H9 (cell line): ENCODE measurements at regions not wholly inside any gene's neighbourhood (a gene's known extent, or its start where the extent isn't known, plus 50 kb on each side); places are given as distances from the start of the nearest gene placed in this dataset.

Source experiments
- DNase-seq: peaks from one replicate; pipeline ENCODE4 v3.0.0-alpha.2; 2017
- H2AFZ ChIP-seq: one replicate; pipeline ENCODE4 v1.6.1; 2013; ENCODE audit warnings: mild to moderate bottlenecking, low read length, control low read depth, moderate library complexity
- H2AK5ac ChIP-seq: 2 replicates; pipeline ENCODE4 v1.6.1; 2013; ENCODE audit warnings: low read length, control low read depth, mixed read lengths; ENCODE audit not compliant: insufficient read length
- H2BK120ac ChIP-seq: one replicate; pipeline ENCODE4 v1.6.1; 2013; ENCODE audit warnings: low read depth, mild to moderate bottlenecking, low read length, control low read depth, inconsistent platforms; ENCODE audit not compliant: poor library complexity, severe bottlenecking
- H2BK12ac ChIP-seq: 2 replicates; pipeline ENCODE4 v1.6.1; 2013; ENCODE audit warnings: low read length, control low read depth, mixed read lengths, low read depth; ENCODE audit not compliant: insufficient read length
- H2BK15ac ChIP-seq: 2 replicates; pipeline ENCODE4 v1.6.1; 2013; ENCODE audit warnings: low read depth, low read length, control low read depth
- H2BK20ac ChIP-seq: one replicate; pipeline ENCODE4 v1.6.1; 2013; ENCODE audit warnings: low read depth, mild to moderate bottlenecking, low read length, control low read depth, inconsistent platforms; ENCODE audit not compliant: poor library complexity, severe bottlenecking
- H2BK5ac ChIP-seq: 2 replicates; pipeline ENCODE4 v1.6.1; 2013; ENCODE audit warnings: low read length, control low read depth, mixed read lengths; ENCODE audit not compliant: insufficient read length
- H3K14ac ChIP-seq: 2 replicates; pipeline ENCODE4 v1.6.1; 2013; ENCODE audit warnings: low read length, control low read depth; ENCODE audit not compliant: insufficient read depth
- H3K18ac ChIP-seq: 2 replicates; pipeline ENCODE4 v1.6.1; 2013; ENCODE audit warnings: low read depth, mild to moderate bottlenecking, mixed read lengths, low read length, control low read depth; ENCODE audit not compliant: insufficient read length
- H3K23ac ChIP-seq: 2 replicates; pipeline ENCODE4 v1.6.1; 2013; ENCODE audit warnings: low read length, control low read depth, mixed read lengths, low read depth; ENCODE audit not compliant: insufficient read length
- H3K23me2 ChIP-seq: 2 replicates; pipeline ENCODE4 v1.6.1; 2013; ENCODE audit warnings: low read depth, mild to moderate bottlenecking, mixed read lengths, low read length, control low read depth; ENCODE audit not compliant: insufficient read length, poor library complexity, severe bottlenecking
- H3K27ac ChIP-seq: 2 replicates; pipeline ENCODE4 v1.5.1; 2013; ENCODE audit warnings: low read length, control low read depth, mixed read lengths, low read depth; ENCODE audit not compliant: insufficient read length
- H3K27me3 ChIP-seq: 2 replicates; pipeline ENCODE4 v1.6.1; 2013; ENCODE audit warnings: low read length, control low read depth, inconsistent platforms; ENCODE audit not compliant: insufficient read depth
- H3K4ac ChIP-seq: 2 replicates; pipeline ENCODE4 v1.6.1; 2013; ENCODE audit warnings: low read depth, mild to moderate bottlenecking, control low read depth, inconsistent platforms, low read length, moderate library complexity
- H3K4me1 ChIP-seq: 2 replicates; pipeline ENCODE4 v1.6.1; 2013; ENCODE audit warnings: low read length, control low read depth, inconsistent platforms; ENCODE audit not compliant: insufficient read depth
- H3K4me2 ChIP-seq: 2 replicates; pipeline ENCODE4 v1.6.1; 2013; ENCODE audit warnings: low read length, control low read depth, mixed read lengths; ENCODE audit not compliant: insufficient read length, insufficient read depth
- H3K56ac ChIP-seq: 2 replicates; pipeline ENCODE4 v1.6.1; 2013; ENCODE audit warnings: low read depth, mild to moderate bottlenecking, mixed read lengths, low read length, control low read depth; ENCODE audit not compliant: insufficient read length
- H3K79me1 ChIP-seq: 2 replicates; pipeline ENCODE4 v1.6.1; 2013; ENCODE audit warnings: low read depth, mild to moderate bottlenecking, moderate library complexity, low read length, control low read depth, inconsistent platforms; ENCODE audit not compliant: insufficient read depth, poor library complexity, severe bottlenecking
- H3K79me2 ChIP-seq: 2 replicates; pipeline ENCODE4 v1.6.1; 2013; ENCODE audit warnings: low read length, control low read depth, inconsistent platforms; ENCODE audit not compliant: insufficient read depth
- H3K9ac ChIP-seq: 2 replicates; pipeline ENCODE4 v1.6.1; 2013; ENCODE audit warnings: low read length, control low read depth, mixed read lengths; ENCODE audit not compliant: insufficient read length; ENCODE audit errors: extremely low read depth
- H3K9me3 ChIP-seq: one replicate; pipeline ENCODE4 v1.6.1; 2013; ENCODE audit warnings: low read depth, low read length, inconsistent platforms; ENCODE audit not compliant: control insufficient read depth
- H3T11ph ChIP-seq: one replicate; pipeline ENCODE4 v1.6.1; 2013; ENCODE audit warnings: mild to moderate bottlenecking, low read length, control low read depth, inconsistent platforms
- H4K20me1 ChIP-seq: one replicate; pipeline ENCODE4 v1.6.1; 2013; ENCODE audit not compliant: control insufficient read depth, insufficient read length, insufficient read depth
- H4K5ac ChIP-seq: 2 replicates; pipeline ENCODE4 v1.6.1; 2013; ENCODE audit warnings: low read depth, mild to moderate bottlenecking, mixed read lengths, low read length, control low read depth; ENCODE audit not compliant: insufficient read length
- H4K8ac ChIP-seq: replicated peaks from 2 replicates; pipeline ENCODE4 v1.6.1; 2013; ENCODE audit warnings: low read length, control low read depth, mixed read lengths, low read depth; ENCODE audit not compliant: insufficient read length
- H4K91ac ChIP-seq: 2 replicates; pipeline ENCODE4 v1.6.1; 2013; ENCODE audit warnings: low read depth, mild to moderate bottlenecking, moderate library complexity, mixed read lengths, low read length, control low read depth; ENCODE audit not compliant: insufficient read length
- H3K27ac Mint-ChIP-seq, 3 experiments: 2 replicates in 2 of 3; 3 replicates in 1 of 3; pipeline ENCODE4 v1.8.0; 2020 to 2021; ENCODE audit warnings: mixed read lengths in 3 of 3, mild to moderate bottlenecking in 1 of 3, moderate library complexity in 1 of 3
- H3K27me3 Mint-ChIP-seq: 2 replicates; pipeline ENCODE4 v1.8.0; 2021; ENCODE audit warnings: low read depth, mild to moderate bottlenecking, moderate library complexity, mixed read lengths
- H3K36me3 Mint-ChIP-seq, 3 experiments: 2 replicates in 2 of 3; 3 replicates in 1 of 3; pipeline ENCODE4 v1.8.0; 2020 to 2021; ENCODE audit warnings: low read depth in 3 of 3, mixed read lengths in 3 of 3; ENCODE audit not compliant: insufficient read depth in 1 of 3
- H3K4me1 Mint-ChIP-seq, 2 experiments: 2 replicates each; pipeline ENCODE4 v1.8.0; 2020; ENCODE audit warnings: mixed read lengths in 2 of 2
- H3K4me3 Mint-ChIP-seq, 2 experiments: 2 replicates in 1 of 2; 3 replicates in 1 of 2; pipeline ENCODE4 v1.8.0; 2020 to 2021; ENCODE audit warnings: mild to moderate bottlenecking in 2 of 2, mixed read lengths in 2 of 2, moderate library complexity in 1 of 2
- H3K9me3 Mint-ChIP-seq, 2 experiments: 2 replicates in 1 of 2; 3 replicates in 1 of 2; pipeline ENCODE4 v1.8.0; 2020; ENCODE audit warnings: mild to moderate bottlenecking in 2 of 2, mixed read lengths in 2 of 2, moderate library complexity in 1 of 2
- CTCF ChIP-seq: fragments of 200-600 bp; sonication (generic); conservative IDR thresholded peaks from 3 replicates; pipeline ENCODE4 v1.8.0; 2021; ENCODE audit warnings: antibody characterized with exemption, mild to moderate bottlenecking
- WGBS: extraction: QIAGEN DNeasy Blood & Tissue Kit; methylation state at CpG from one replicate; pipeline ENCODE4 v1.1.7; 2013; ENCODE audit warnings: missing lambda C conversion rate, low lambda C conversion rate, mixed read lengths; ENCODE audit not compliant: insufficient read length; ENCODE audit errors: extremely low coverage; 5-methylcytosine and 5-hydroxymethylcytosine counted together

DNA sequence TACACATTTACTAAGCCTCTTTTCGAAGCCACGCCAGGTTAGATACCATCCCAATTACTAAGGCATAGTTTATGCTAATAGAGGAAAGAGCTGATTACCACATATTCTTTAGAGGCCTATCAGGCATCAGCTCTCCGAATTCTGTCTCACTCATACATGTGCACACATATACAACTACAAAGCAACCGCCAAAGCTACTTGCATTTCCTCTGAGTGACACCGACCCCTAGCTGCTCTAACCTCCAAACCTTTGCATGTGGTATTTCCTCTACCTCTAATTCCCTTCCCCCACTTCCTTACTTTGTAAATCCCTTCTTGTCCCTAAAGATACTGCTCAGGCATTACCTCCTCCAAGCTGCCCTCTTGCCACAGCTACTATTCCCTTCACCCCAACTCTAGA lies 107.2 kb downstream of the DUSP6 start:
- Histone ChIP-seq H3K56ac (no peak overlapping the region), H2BK12ac (no peak overlapping the region), H2BK15ac (no peak overlapping the region), H2BK120ac (no peak overlapping the region), H4K91ac (no peak overlapping the region), H3K79me2 (no peaks in the 10 kb centered on the region), H3K9ac (no peak overlapping the region), H4K20me1 (no peaks in the 10 kb centered on the region), H2BK20ac (no peak overlapping the region), H3K18ac (no peak overlapping the region), H2AK5ac (no peak overlapping the region), H3K9me3 (no peaks in the 10 kb centered on the region), H3K27ac (no peak overlapping the region), H4K8ac (no peak overlapping the region), H2BK5ac (no peak overlapping the region), H3K27me3 (no peaks in the 10 kb centered on the region; the same call in 1 of the 2 replicates), H3T11ph (no peak overlapping the region), H3K4ac (no peak overlapping the region), H3K4me1 (peaks cover 13% of the 10 kb centered on the region; the same call in 1 of the 2 replicates), H3K23ac (no peak overlapping the region), H3K79me1 (no peaks in the 10 kb centered on the region), H3K14ac (no peak overlapping the region), H4K5ac (no peak overlapping the region), H3K4me2 (peak overlapping the region; percentile 3), H2AFZ (no peak overlapping the region), H3K23me2 (no peaks in the 10 kb centered on the region)
- no peak for TF ChIP-seq CTCF
- WGBS, result no CpG with 5 or more reads among the region's 5 CpGs
- Mint-ChIP-seq H3K4me3 (peak overlapping the region in 1 of 2 experiments; percentile 8; a peak in 1 of 5 replicates), H3K36me3 (peaks cover 0 to 6% (median 0%) of the 10 kb centered on the region in 3 experiments; a peak in 1 of 7 replicates), H3K9me3 (peaks cover 5 to 6% of the 10 kb centered on the region in 2 experiments; a peak in 4 of 5 replicates), H3K27ac (no peak overlapping the region), H3K27me3 (peaks cover 44% of the 10 kb centered on the region), H3K4me1 (peaks cover 32 to 33% of the 10 kb centered on the region in 2 experiments)
- no peak for DNase-seq
